ENCODE measurements at regions not wholly inside any gene's neighbourhood (a gene's known extent, or its start where the extent isn't known, plus 50 kb on each side); places are given as distances from the start of the nearest gene placed in this dataset.

DNA sequence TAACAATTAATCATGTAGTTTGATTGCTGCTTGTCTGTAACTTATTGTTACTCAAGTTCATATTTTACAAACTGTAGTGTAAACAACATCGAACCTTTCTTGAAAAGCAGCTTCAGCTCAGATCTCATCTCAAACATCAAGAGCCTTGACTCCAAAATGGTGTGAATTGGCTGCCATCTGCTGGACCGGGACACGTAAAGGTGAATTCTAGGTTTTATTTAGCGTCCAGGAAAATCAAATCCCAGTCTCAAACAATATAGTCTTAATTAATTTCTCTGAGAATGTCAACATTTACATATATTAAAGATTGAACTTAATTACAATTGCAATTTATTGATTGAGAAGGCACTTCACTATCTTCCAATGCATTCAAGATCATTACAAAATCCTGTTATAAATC is 453.0 kb downstream of the GALR1 start:
- no peak for TF ChIP-seq EZH2 (IDR thresholded peaks at IDR 0.05; ENCODE audit: insufficient read depth, poor library complexity, severe bottlenecking)
- no peak for TF ChIP-seq EZH2phosphoT487 (IDR thresholded peaks at IDR 0.05; ENCODE audit: insufficient read depth, low read depth)
